DND-41 (cell line): ENCODE measurements at regions not wholly inside any gene's neighbourhood (a gene's known extent, or its start where the extent isn't known, plus 50 kb on each side); places are given as distances from the start of the nearest gene placed in this dataset.
"Not testable (repeated sequence)": the region's sequence is repeated elsewhere in the genome, so short reads cannot be mapped to it uniquely, and the experiment has no call there.

Experiments
- ATAC-seq: fragments of 200-7000 bp; cut with Tn5 transposase; 3 replicates; pipeline ENCODE4 v1.9.1; 2021; ENCODE audit warnings: low read depth; ENCODE audit not compliant: insufficient read depth
- DNase-seq: peaks from one replicate; pipeline ENCODE4 v3.0.0-alpha.2; 2020
- H2AFZ ChIP-seq: 2 replicates; pipeline ENCODE4 v1.6.0; 2012; ENCODE audit warnings: low read depth, low read length
- H3K27ac ChIP-seq: 2 replicates; pipeline ENCODE4 v1.5.1; 2012; ENCODE audit warnings: low read length, inconsistent platforms
- H3K27me3 ChIP-seq: fragments of 200-600 bp; sonication (generic); 2 replicates; pipeline ENCODE4 v1.6.0; 2012; ENCODE audit warnings: low read length, mild to moderate bottlenecking, inconsistent platforms; ENCODE audit not compliant: insufficient read depth, poor library complexity
- H3K36me3 ChIP-seq: 2 replicates; pipeline ENCODE4 v1.5.1; 2012; ENCODE audit warnings: low read length, inconsistent platforms; ENCODE audit not compliant: insufficient read depth
- H3K4me1 ChIP-seq: 2 replicates; pipeline ENCODE4 v1.5.1; 2012; ENCODE audit warnings: mild to moderate bottlenecking, low read length; ENCODE audit not compliant: insufficient read depth
- H3K4me2 ChIP-seq: 2 replicates; pipeline ENCODE4 v1.6.0; 2012; ENCODE audit warnings: mild to moderate bottlenecking, moderate library complexity, low read length, inconsistent platforms; ENCODE audit not compliant: insufficient read depth
- H3K4me3 ChIP-seq, 2 experiments: fragments of 200-600 bp in 1 of 2; shearing (Covaris generic) in 1 of 2; 2 replicates each; pipeline ENCODE4 v1.5.1; 2012 to 2016; ENCODE audit warnings: inconsistent platforms in 2 of 2, low read length in 2 of 2, mild to moderate bottlenecking in 2 of 2, low read depth in 1 of 2, moderate library complexity in 1 of 2
- H3K79me2 ChIP-seq: 2 replicates; pipeline ENCODE4 v1.6.0; 2012; ENCODE audit warnings: low read length, inconsistent platforms; ENCODE audit not compliant: insufficient read depth
- H3K9ac ChIP-seq: 2 replicates; pipeline ENCODE4 v1.6.0; 2012; ENCODE audit warnings: low read depth, mild to moderate bottlenecking, inconsistent platforms, low read length, moderate library complexity
- H3K9me3 ChIP-seq: 2 replicates; pipeline ENCODE4 v1.5.1; 2012; ENCODE audit warnings: low read length, moderate library complexity, mild to moderate bottlenecking, inconsistent platforms; ENCODE audit not compliant: insufficient read depth, severe bottlenecking
- H4K20me1 ChIP-seq: 2 replicates; pipeline ENCODE4 v1.6.0; 2012; ENCODE audit warnings: low read length; ENCODE audit not compliant: insufficient read depth
- CTCF ChIP-seq: IDR thresholded peaks from 2 replicates; pipeline ENCODE4 v1.5.1; 2012; ENCODE audit warnings: borderline replicate concordance, low read length, moderate library complexity, mild to moderate bottlenecking; ENCODE audit not compliant: poor library complexity, severe bottlenecking; ENCODE audit errors: extremely low read depth
- EZH2 ChIP-seq: IDR thresholded peaks from 3 replicates; pipeline ENCODE4 v1.6.1; 2012; ENCODE audit warnings: borderline replicate concordance, low read depth, mild to moderate bottlenecking, moderate library complexity, low read length, inconsistent platforms; ENCODE audit not compliant: severe bottlenecking

DNA sequence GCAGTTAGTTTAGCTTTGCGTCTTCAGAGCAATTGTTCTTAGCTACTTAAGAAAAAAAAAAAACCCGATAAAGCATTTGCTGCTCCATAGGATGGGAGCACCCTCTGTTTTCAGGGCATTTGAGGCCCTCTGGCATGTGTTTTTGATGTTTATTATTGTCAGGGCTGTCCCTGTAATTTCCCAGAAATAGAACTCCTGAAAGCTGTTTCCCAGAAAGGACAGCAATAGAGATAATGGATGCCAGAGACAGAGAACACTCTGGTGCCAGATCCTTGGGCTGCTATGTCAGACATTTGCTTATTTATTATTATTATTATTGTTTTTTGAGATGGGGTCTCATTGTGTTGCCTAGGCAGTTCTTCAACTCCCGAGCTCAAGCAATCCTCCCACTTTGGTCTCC is 201.3 kb downstream of the ALG10 start:
- H3K4me3 ChIP-seq: no peak overlapping the region
- TF ChIP-seq CTCF (no peak), EZH2 (no peak)
- H3K36me3 ChIP-seq: no peaks in the 10 kb centered on the region
- no peaks in the 10 kb centered on the region for H3K27me3 ChIP-seq
- no peak overlapping the region for H2AFZ ChIP-seq
- H3K9me3 ChIP-seq: no peaks in the 10 kb centered on the region
- DNase-seq (no peak), ATAC-seq (no peak)
- no peaks in the 10 kb centered on the region for H4K20me1 ChIP-seq
- no peaks in the 10 kb centered on the region for H3K79me2 ChIP-seq
- H3K27ac ChIP-seq: no peak overlapping the region
- no peak overlapping the region for H3K4me2 ChIP-seq
- H3K4me1 ChIP-seq: no peaks in the 10 kb centered on the region
- no peak overlapping the region for H3K9ac ChIP-seq

DNA sequence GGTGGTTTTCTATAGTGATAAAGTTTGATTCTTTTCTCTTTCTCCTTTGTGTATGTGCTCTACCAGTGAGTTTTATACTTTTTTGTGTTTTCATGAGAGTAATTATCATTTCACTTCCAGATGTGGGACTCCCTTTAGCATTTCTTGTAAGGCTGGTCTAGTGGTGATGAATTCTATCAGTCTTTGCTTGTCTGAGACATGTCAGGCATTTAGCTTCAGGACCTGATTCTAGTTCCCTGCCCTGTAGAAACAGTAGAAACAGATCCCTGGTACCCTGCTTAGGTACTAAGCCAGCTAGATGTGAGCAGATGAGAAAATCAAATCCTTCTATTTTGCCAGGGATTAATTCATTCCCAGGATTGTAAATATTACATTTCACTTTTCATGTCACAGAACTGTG is 203.7 kb downstream of the ALG10 start:
- H3K4me2 ChIP-seq, H2AFZ ChIP-seq, H3K9ac ChIP-seq, H3K4me3 ChIP-seq, H3K4me1 ChIP-seq, DNase-seq, H3K27ac ChIP-seq, H3K79me2 ChIP-seq, ATAC-seq, H3K9me3 ChIP-seq, H3K36me3 ChIP-seq, H4K20me1 ChIP-seq, H3K27me3 ChIP-seq: not testable (repeated sequence)

DNA sequence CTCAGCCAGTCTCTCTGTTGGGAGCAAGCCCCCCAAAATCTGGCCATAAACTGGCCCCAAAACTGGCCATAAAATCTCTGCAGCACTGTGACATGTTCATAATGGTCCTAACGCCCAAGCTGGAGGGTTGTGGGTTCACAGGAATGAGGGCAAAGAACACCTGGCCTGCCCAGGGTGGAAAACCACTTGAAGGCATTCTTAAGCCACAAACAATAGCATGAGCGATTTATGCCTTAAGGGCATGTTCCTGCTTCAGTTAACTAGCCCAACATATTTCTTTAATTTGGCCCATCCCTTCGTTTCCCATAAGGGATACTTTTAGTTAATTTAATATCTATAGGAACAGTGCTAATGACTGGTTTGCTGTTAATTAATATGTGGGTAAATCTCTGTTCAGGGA is 205.8 kb downstream of the ALG10 start:
- H2AFZ ChIP-seq, H3K27me3 ChIP-seq, H3K4me3 ChIP-seq, H3K36me3 ChIP-seq, ATAC-seq, H3K9ac ChIP-seq, H3K4me2 ChIP-seq, H3K4me1 ChIP-seq, DNase-seq, H3K79me2 ChIP-seq, H3K9me3 ChIP-seq, H4K20me1 ChIP-seq, H3K27ac ChIP-seq: not testable (repeated sequence)

GRCh38 chr12:34229033-34229432 is 206.7 kb downstream of the ALG10 start:
- not testable (repeated sequence) for ATAC-seq, H3K9me3 ChIP-seq, H3K27ac ChIP-seq, H4K20me1 ChIP-seq, H3K9ac ChIP-seq, H2AFZ ChIP-seq, DNase-seq, H3K4me3 ChIP-seq, H3K4me1 ChIP-seq, H3K79me2 ChIP-seq, H3K27me3 ChIP-seq, H3K36me3 ChIP-seq, H3K4me2 ChIP-seq

DNA sequence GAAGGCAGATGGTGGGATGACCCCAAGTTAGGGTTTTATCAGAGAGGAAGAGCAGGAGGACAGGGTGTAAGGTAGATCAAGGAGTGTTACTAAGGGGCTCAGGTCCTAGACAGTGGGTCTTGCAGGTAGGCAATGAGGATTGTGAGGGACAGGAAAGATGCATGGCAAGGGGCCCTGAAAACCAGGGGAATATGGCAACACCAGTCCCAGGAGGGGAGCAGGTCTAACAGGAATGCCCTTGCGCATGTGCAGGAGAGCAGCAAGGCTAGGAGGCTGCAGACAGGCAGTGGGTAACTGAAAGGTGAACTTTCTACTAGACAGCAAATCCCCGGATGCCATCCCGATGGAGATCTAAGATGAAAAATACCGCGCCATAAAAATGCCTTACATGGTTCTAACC is 211.3 kb downstream of the ALG10 start:
- Histone ChIP-seq H3K9me3 (no peaks in the 10 kb centered on the region), H4K20me1 (no peaks in the 10 kb centered on the region)
- ATAC-seq: no peak

More for the DNA sequence above, 211.3 kb downstream of the ALG10 start:
- Histone ChIP-seq H3K36me3 (no peaks in the 10 kb centered on the region), H3K9ac (no peak overlapping the region), H3K79me2 (no peaks in the 10 kb centered on the region), H2AFZ (no peak overlapping the region), H3K4me1 (no peaks in the 10 kb centered on the region), H3K27ac (no peak overlapping the region), H3K4me3 (no peak overlapping the region), H3K27me3 (no peaks in the 10 kb centered on the region), H3K4me2 (no peak overlapping the region)
- DNase-seq: no peak
- TF ChIP-seq EZH2 (no peak), CTCF (no peak)
